HL-60 (cell line): ENCODE measurements at regions not wholly inside any gene's neighbourhood (a gene's known extent, or its start where the extent isn't known, plus 50 kb on each side); places are given as distances from the start of the nearest gene placed in this dataset.

Experiments used
- CTCF ChIP-seq: IDR thresholded peaks from one replicate; pipeline ENCODE4 v1.5.1; 2011; ENCODE audit warnings: low read length, control low read depth, inconsistent platforms; ENCODE audit not compliant: insufficient read depth
- REST ChIP-seq: IDR thresholded peaks from 2 replicates; pipeline ENCODE4 v1.6.1; 2012; ENCODE audit warnings: low read depth; ENCODE audit not compliant: insufficient replicate concordance

DNA sequence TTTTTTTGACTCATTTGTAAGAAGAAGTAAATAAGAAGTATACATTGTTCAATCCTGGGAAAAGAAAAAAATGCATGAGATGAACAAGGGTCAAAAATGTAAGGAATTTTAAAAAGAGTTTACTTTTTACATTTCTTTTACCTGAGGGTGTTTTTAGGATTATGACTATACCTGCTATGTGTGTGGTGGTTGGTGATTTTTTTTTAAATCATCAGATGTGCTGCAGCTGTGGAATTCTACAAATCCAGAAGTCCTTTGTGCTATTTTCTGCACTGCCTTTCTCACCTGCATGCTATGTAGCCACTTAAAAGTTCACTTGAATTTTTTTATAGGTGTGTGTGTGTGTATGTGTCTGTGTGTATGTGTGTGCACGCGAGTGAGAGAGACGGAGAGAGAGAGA is 185.3 kb downstream of the FAT3 start:
- TF ChIP-seq CTCF (no peak), REST (no peak)
